Stomach (tissue), 4 donors: ENCODE measurements at regions not wholly inside any gene's neighbourhood (a gene's known extent, or its start where the extent isn't known, plus 50 kb on each side); places are given as distances from the start of the nearest gene placed in this dataset.

Experiments
- EP300 ChIP-seq: sonication (generic); formaldehyde crosslinking; IDR thresholded peaks from one replicate; pipeline ENCODE4 v1.6.1; 2017; ENCODE audit warnings: antibody characterized with exemption
- POLR2A ChIP-seq, 4 donors: fragments of 450-650 bp; IDR thresholded peaks; one replicate each; pipeline ENCODE4 v1.6.1; 2016; ENCODE audit warnings: antibody characterized with exemption in 4 of 4, control low read depth in 2 of 4, mild to moderate bottlenecking in 1 of 4, moderate library complexity in 1 of 4
- POLR2AphosphoS5 ChIP-seq, 3 donors: sonication (generic); formaldehyde crosslinking; IDR thresholded peaks; one replicate each; pipeline ENCODE4 v1.6.1; 2016; ENCODE audit warnings: antibody characterized with exemption in 3 of 3
- TF ChIP-seq, protein P1 (sequence below), 7 experiments: fragments of 450-650 bp in 4 of 7; fragments of 200-600 bp in 3 of 7; sonication (generic) in 3 of 7; IDR thresholded peaks; one replicate each; pipeline ENCODE4 v1.5.1; 2016 to 2019; ENCODE audit warnings: antibody characterized with exemption in 7 of 7, control low read depth in 2 of 7, mild to moderate bottlenecking in 1 of 7

DNA sequence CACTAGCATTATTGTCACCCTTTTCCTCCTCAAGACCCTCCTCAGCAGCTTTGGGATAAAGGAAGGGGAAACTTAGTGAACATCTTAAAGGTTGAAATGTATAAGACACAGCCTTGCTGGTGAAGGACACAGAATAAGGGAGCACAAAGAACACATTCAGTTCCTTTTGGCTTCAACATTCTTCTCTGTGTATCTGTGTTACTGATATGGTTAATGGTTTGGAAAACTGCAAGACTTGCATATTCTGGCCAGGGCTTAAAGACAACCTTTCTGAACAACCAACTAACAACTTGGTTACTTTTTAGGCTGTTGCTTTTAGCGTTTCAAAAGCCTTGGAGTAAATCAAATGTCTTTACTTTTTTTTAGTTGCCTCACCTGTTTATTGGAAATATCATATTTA, 680.5 kb downstream of the MECOM start:
- TF ChIP-seq POLR2A (IDR thresholded peaks at IDR 0.05): no peak
- TF ChIP-seq, protein P1, sequence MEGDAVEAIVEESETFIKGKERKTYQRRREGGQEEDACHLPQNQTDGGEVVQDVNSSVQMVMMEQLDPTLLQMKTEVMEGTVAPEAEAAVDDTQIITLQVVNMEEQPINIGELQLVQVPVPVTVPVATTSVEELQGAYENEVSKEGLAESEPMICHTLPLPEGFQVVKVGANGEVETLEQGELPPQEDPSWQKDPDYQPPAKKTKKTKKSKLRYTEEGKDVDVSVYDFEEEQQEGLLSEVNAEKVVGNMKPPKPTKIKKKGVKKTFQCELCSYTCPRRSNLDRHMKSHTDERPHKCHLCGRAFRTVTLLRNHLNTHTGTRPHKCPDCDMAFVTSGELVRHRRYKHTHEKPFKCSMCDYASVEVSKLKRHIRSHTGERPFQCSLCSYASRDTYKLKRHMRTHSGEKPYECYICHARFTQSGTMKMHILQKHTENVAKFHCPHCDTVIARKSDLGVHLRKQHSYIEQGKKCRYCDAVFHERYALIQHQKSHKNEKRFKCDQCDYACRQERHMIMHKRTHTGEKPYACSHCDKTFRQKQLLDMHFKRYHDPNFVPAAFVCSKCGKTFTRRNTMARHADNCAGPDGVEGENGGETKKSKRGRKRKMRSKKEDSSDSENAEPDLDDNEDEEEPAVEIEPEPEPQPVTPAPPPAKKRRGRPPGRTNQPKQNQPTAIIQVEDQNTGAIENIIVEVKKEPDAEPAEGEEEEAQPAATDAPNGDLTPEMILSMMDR (IDR thresholded peaks at IDR 0.05): no peak
- TF ChIP-seq POLR2AphosphoS5 (IDR thresholded peaks at IDR 0.05): no peak
- TF ChIP-seq EP300: no peak
